ENCODE measurements at regions not wholly inside any gene's neighbourhood (a gene's known extent, or its start where the extent isn't known, plus 50 kb on each side); places are given as distances from the start of the nearest gene placed in this dataset.

DNA sequence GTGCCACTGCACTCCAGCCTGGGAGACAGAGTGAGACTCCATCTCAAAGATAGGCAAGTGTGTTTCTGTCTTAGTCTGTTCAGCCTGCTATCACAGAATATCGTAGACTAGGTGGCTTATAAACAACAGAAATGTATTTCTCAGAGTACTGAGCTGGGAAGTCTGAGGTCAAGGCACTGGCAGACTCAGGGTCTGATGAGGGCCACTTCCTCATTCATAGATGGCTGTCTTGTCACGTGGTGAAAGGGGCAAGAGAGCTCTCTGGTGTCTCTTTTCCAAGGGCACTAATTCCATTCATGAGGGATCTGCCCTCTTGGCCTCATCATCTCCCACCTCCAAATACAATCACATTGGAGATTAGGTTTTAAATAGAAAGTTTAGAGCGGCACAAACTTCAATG is 95.6 kb upstream of the PHACTR3 start:
- no peak for DNase-seq

DNA sequence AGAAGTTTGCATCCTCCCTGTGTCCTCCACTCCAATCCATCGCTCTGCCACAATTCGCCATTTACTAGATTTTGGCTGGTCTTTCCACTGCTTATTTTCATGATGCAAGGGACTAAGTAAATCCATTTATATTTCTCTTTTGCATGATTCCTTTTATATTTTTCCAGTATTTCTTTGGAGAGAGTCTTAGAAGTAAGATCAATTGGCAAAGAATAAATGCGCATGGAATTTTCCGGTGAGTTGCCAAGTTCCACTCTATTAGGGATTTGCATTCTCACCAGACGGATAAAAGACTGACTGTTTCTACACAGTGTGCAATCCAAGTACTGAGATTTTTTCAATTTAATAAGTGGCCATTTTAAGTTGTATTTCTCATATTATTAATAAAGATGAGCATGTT is 91.7 kb upstream of the PHACTR3 start:
- no peak for DNase-seq

DNA sequence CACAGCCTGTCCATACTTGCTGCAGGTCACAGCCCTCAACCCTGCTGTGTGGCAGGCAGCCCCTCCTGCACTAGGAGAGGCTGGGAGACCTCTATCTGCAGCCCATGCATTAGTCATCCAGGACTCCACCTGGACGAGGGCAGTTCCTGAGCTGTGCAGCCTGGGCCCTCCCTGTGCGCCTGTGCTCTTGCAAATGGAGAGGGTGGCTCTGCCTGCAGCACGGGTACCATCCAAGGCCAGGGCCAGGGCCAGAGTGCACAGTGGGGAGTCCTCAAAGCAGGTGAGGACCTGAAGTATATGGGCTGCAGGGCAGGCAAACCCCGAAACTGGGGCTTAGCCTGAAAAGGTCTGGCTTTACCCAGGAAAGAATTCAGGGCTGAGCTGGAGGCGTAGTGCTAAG is 89.8 kb upstream of the PHACTR3 start:
- no peak for DNase-seq

DNA sequence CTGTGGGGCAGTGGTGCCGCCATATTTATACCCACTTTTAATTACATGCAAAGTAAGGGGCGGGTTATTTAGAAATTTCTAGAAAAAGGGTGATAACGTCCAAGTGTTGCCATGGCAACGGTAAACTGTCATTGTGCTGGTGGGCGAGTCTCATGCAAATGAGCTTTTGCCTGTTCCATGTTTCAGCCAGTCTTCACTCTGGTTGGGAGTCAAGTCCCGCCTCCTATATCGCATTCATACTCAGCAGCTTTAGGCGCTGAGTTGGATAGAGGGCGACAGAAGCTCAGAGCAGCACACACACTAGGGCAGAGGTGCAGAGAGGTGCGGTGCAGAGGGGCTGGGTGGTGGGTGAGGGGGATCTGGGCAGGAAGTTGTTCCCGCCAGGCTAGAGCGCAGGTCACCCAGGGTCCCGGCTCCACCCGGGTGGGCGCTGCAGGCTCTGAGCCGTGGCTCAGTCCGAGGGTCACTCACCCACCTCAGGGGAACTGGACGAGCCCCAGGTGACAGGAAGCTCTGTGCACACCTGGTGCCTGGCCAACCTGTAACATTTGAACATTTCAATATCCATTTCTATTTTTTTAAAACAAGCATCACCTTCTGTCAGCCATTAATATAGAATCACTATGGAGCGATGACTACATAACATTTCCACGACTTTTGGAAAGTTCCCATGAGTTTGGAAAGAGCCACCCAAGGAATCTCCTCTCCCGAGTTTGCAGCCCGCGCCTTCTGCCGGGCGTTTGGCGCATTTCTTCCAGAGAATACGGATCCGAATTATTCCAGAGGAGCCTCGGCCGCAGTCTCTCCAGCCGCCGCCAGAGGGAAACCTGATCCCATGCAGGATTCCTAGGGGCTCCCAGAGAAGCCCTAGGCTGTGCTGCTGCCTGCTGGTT is 89.1 kb upstream of the PHACTR3 start:
- peak; percentile 42 for DNase-seq

DNA sequence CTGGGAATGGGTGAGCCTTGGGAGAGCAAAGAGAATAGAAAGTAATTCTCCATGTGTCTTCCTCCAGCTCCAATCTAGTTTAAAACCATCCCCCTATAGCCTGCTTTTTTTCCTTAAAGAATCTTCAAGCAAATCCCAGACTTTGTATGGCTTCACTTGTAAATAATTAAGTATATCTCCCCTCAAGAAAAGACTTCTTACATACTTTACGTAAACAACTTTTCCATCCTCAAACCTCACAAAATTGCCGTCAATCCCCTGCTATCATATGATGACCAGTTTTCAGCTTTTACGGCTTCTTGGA is 88.5 kb upstream of the PHACTR3 start:
- no peak for DNase-seq

DNA sequence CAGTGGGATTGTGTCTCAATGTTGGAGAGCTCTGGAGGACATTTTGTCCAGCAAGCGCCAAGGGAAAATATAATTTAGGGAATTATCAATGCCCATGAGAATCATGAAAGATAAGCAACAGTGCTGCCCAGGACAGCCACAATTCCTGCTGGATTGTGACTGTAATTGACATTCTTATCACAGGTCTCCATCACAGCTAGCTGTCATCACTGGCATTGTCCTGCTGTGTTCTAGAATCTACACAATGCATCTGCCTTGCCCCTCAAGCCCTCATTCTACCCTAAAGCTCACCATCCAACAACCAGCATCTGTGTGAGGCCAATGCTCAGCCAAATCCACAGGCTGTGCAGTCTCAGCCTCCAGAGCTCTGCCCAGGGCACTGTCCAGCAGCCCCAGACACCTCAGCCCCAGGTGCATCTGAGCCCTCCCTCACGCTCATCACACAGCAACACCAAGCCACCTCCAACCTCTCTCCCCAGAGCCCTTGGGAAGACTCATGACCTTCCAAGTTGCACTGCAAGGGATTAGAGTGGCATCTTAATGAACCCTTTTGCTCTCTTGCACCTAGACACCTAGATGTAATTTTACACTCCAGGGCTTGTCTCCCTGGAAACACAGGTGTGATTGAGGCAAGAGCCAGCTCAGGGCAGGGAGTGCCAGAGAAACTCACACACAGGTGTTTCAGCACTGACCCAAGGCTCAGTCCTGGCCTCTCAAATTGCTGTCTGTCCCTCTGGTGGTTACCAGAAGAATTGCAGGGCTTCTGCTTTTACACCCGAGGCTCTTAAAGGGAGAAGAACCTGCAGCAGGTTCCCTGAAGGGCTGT is 85.2 kb upstream of the PHACTR3 start:
- DNase-seq, result peak; percentile 77

DNA sequence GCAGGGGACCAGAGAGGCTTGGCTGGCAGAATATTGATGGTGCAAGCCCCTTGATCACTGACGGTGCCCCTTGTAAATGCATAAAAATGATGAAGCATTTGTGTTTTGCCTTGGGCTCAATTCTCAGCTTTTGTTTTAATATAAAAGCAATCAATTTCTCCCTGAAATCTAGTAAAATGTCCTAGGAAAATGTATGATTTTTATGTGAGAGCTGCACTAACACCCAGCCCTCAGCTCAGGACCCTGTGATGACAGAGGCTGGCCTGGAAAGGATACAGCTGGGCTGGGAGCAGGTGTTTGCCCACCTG is 84.7 kb upstream of the PHACTR3 start:
- no peak for DNase-seq

DNA sequence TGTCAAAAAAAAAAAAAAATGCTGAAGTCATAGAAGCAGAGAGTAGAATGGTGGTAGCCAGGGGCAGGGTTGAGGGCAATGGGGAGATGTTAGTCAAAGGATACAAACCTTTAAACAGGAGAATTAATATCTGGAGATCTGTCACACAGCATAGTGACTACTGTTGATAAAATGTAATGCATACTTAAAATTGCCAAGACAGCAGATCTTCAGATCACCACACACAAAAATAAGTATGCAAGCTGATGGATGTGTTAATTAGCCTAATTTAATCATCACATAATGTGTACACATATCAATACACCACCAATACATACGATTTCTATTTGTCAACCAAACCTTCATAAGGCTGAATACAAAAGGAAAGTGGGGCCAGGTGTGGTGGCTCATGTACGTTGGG is 83.5 kb upstream of the PHACTR3 start:
- no peak for DNase-seq

DNA sequence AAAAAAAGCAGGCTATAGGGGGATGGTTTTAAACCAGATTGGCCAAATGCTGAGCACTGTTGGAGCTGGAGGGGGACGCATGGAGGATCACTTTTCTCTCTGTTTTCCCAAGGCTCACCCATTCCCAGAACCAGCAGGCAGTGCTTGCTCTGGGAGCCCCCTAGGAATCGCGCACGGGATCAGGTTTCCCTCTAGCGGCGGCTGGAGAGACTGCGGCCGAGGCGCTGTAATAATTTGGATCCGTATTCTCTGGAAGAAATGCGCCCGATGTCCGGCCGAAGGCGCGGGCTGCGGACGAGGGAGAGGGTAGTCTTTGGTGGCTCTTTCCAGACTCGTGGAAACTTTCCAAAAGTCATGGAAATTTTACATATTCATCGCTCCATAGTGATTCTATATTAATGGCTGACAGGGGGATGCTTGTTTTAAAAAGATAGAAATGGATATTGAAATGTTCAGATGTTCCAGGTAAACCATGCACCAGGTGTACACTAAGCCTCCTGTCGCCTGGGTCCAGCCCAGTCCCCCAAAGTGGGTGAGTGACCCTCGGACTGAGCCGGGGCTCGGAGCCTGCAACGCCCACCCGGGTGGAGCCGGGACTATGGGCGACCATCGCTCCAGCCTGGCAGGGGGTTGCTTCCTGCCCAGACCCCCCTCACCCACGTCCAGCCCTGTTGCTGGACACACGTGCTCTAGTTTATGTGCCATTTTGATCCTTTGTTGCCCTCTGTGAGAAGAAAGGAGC is 78.7 kb upstream of the PHACTR3 start:
- no peak for DNase-seq

DNA sequence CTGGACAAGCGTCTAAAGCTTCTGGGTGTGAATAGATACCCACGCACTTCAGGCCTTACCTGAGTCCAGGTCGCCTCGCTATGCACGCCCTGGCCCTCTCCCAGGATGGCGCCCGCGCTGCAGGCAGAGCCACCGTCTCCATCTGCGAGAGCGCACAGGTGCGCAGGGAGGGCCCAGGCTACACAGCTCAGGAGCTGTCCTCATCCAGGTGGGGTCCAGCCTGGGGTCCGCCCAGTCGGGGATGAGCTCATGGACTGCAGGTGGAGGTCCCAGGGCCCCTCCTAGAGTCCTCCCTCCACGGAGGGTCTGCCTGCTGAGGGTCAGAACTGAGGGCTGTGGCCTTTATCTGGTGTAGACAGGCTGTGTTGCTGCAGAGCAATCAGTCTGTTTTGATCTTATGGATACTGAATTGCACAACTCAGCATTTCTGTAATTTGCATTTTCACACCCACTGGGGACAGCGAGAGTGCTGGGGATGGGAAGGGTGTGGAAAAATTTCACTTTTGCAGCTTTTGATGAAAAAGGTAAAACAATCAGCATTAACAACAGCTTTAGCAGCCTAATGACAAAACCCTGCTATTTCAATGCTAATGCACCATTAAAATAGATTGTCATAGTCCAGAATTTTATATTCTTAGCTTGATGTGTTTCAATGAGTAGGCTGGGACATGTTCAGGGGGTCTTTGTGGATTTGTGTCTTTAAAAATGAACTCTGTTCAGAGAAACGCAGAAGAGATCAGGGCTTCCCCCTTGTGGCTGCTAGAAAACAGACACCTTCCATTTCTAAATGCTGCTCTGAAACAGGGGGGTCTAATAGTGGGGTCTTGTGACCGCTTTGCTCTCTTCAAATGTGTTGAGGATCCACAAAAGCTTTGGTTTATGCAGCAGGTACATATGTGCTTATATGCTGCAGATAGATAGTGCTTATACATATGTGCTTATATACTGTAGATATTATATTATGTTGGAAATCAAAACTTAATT is 77.8 kb upstream of the PHACTR3 start:
- no peak for DNase-seq

DNA sequence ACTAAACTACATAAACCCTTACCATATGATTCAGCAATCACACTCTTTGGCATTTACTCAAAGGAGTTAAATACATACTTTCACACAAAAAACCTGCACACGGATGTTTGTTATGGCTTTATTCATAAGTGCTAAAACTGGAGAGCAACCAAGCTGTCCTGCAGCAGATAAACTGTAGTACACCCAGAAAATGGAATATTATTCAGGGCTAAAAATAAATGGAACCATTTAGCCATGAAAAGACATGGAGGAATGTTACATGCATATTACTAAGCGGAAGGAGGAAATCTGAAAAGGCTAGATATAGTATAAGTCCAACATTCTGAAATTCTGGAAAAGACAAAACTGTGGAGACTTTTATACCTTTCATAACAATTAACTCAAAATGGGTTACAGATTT is 73.6 kb upstream of the PHACTR3 start:
- no peak for DNase-seq

DNA sequence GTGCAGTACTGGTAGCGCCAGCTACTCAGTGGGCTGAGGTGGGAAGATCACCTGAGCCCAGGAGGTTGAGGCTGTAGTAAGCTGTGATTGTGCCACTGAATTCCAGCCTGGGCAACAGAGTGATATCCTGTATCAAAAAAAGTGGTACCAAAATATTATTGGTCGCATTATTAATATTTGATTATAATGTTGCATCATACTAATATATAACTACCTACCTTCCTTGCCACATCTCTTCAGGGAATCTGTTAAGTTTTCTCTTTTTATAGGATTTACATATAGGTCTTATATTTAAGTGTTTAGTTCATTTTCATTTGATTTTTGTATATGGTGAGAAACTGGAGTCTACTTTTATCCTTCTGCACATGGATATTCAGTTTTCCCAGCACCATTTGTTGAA is 66.3 kb upstream of the PHACTR3 start:
- DNase-seq, result no peak

DNA sequence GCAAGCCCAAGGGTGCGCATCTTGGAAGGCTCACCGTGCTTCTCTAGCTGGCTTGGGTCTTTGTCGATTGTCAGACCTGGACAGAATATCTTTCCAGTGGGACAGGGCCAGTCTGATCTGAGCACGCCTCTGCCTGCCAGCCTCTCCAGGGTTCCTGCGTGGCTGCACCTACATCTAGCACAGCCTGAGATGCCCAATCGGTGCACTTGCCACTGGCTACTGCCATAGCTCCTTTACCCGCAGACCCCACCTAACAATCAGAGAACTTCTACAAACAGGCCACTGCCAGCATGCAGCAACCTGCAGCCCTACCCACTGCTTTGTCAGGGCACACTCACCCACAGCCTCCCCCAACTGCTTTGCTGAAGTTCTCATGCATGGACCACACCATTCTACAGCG is 56.7 kb upstream of the PHACTR3 start:
- DNase-seq, result no peak

Data from NCI-H187 treated with DMSO at 0.1 percent for 48 hours (cell line).